Activated CD8-positive, alpha-beta memory T cell treated with anti-CD3 and anti-CD28 coated beads, Interleukin-2, amount 50 U/mL, for 1 hour (primary cell): ENCODE measurements at regions not wholly inside any gene's neighbourhood (a gene's known extent, or its start where the extent isn't known, plus 50 kb on each side); places are given as distances from the start of the nearest gene placed in this dataset.

Source experiments
- DNase-seq: peaks from one replicate; pipeline ENCODE4 v3.0.0-alpha.2; 2020; ENCODE audit errors: extremely low read depth

- no peak for DNase-seq
These were observed 187.8 kb upstream of the JUN start for GRCh38 chr1:58971629-58972140.

- DNase-seq = no peak
These were observed 192.0 kb upstream of the JUN start for GRCh38 chr1:58975888-58976287.

GRCh38 chr1:58976294-58976693 is 192.4 kb upstream of the JUN start:
- DNase-seq = no peak

- DNase-seq = no peak
These were observed 193.8 kb upstream of the JUN start for GRCh38 chr1:58977598-58977997.

GRCh38 chr1:58978096-58978495 is 194.2 kb upstream of the JUN start:
- DNase-seq = no peak

GRCh38 chr1:58979086-58979485 is 195.2 kb upstream of the JUN start:
- DNase-seq = no peak

- DNase-seq = no peak
These were observed 195.8 kb upstream of the JUN start for GRCh38 chr1:58979677-58980076.

- no peak for DNase-seq
These were observed 197.5 kb upstream of the JUN start for GRCh38 chr1:58981392-58981791.

- DNase-seq = no peak
These were observed 198.6 kb upstream of the JUN start for GRCh38 chr1:58982259-58982998.

- no peak for DNase-seq
These were observed 199.3 kb upstream of the JUN start for GRCh38 chr1:58983162-58983561.

GRCh38 chr1:58983633-58984245 is 199.9 kb upstream of the JUN start:
- no peak for DNase-seq

- no peak for DNase-seq
These were observed 203.3 kb upstream of the JUN start for GRCh38 chr1:58986996-58987767.

GRCh38 chr1:58988752-58989151 is 204.9 kb upstream of the JUN start:
- no peak for DNase-seq

- no peak for DNase-seq
These were observed 206.0 kb upstream of the JUN start for GRCh38 chr1:58989845-58990244.

GRCh38 chr1:58991305-58991704 is 207.5 kb upstream of the JUN start:
- DNase-seq = no peak

- no peak for DNase-seq
These were observed 208.8 kb upstream of the JUN start for GRCh38 chr1:58992643-58993042.

GRCh38 chr1:58993403-58993802 is 209.6 kb upstream of the JUN start:
- no peak for DNase-seq

- DNase-seq = no peak
These were observed 210.8 kb upstream of the JUN start for GRCh38 chr1:58994664-58995063.

GRCh38 chr1:58996341-58997059 is 212.7 kb upstream of the JUN start:
- no peak for DNase-seq

GRCh38 chr1:58997060-58997411 is 213.2 kb upstream of the JUN start:
- DNase-seq = no peak

GRCh38 chr1:58997637-58998036 is 213.8 kb upstream of the JUN start:
- no peak for DNase-seq

- no peak for DNase-seq
These were observed 215.8 kb upstream of the JUN start for GRCh38 chr1:58999676-59000075.
